IMR-90 (cell line): ENCODE measurements at regions not wholly inside any gene's neighbourhood (a gene's known extent, or its start where the extent isn't known, plus 50 kb on each side); places are given as distances from the start of the nearest gene placed in this dataset.

Experiments
- BHLHE40 ChIP-seq: fragments of 150-350 bp; IDR thresholded peaks from 2 replicates; pipeline ENCODE4 v1.6.1; 2016; ENCODE audit warnings: mild to moderate bottlenecking, low read depth, low read length
- CTCF ChIP-seq: conservative IDR thresholded peaks from 2 replicates; pipeline ENCODE4 v1.5.1; 2012; ENCODE audit warnings: mild to moderate bottlenecking, low read depth, low read length, improper control_type of control experiment
- ELK1 ChIP-seq: fragments of 150-350 bp; IDR thresholded peaks from 2 replicates; pipeline ENCODE4 v1.6.1; 2016; ENCODE audit warnings: low read depth, mild to moderate bottlenecking, low read length, moderate library complexity, borderline replicate concordance
- MAZ ChIP-seq: IDR thresholded peaks from 2 replicates; pipeline ENCODE4 v1.6.1; 2012; ENCODE audit warnings: low read depth, mild to moderate bottlenecking, low read length, improper control_type of control experiment, moderate library complexity, borderline replicate concordance
- MXI1 ChIP-seq: IDR thresholded peaks from 2 replicates; pipeline ENCODE4 v1.6.1; 2012; ENCODE audit warnings: low read depth, mild to moderate bottlenecking, low read length, moderate library complexity, borderline replicate concordance
- POLR2A ChIP-seq: IDR thresholded peaks from 2 replicates; pipeline ENCODE4 v1.6.1; 2012; ENCODE audit warnings: mild to moderate bottlenecking, low read depth, low read length
- RAD21 ChIP-seq: IDR thresholded peaks from 2 replicates; pipeline ENCODE4 v1.6.1; 2012; ENCODE audit warnings: low read length, improper control_type of control experiment
- RCOR1 ChIP-seq: IDR thresholded peaks from 2 replicates; pipeline ENCODE4 v1.6.1; 2012; ENCODE audit warnings: mild to moderate bottlenecking, low read length, improper control_type of control experiment; ENCODE audit not compliant: insufficient replicate concordance
- RFX5 ChIP-seq: IDR thresholded peaks from 2 replicates; pipeline ENCODE4 v1.8.0; 2012; ENCODE audit warnings: low read depth, mild to moderate bottlenecking, low read length, moderate library complexity
- TF ChIP-seq, protein P1 (sequence below): fragments of 150-350 bp; IDR thresholded peaks from 2 replicates; pipeline ENCODE4 v1.6.1; 2017; ENCODE audit warnings: mild to moderate bottlenecking, antibody characterized with exemption, low read length, low read depth

DNA sequence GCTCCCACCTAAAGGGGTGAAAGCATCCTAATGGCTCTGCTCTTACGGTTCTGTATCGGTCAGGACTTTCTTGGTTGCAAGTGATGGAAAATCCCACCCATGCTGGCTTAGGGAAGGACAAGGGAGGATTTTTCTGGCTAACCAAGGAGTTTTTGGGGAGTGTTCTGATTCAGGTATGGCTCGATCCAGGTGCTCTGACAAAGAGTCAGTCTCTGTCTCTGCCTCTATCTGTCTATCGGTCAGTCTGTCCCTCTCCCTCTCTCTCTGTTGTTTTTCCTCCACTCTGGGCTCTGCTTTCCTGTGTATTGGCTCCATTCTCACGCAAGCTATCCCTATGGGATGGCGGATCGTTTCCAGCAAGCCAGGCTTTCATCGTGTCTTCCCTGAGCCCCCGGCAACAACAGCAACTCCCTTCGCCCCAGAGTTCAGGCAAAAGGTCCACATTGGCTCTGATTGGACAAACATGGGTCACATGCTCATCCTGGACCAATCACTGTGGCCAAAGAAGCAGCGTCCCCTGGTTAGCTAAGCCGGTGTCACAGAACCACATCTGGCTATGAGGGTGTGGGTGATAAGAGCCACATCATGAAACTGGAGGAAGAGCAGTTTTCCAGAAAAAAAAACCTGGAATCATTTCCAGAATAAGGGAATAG, 160.3 kb downstream of the BMP7 start:
- TF ChIP-seq CTCF, result no peak
- no peak for TF ChIP-seq POLR2A
- no peak for TF ChIP-seq MAZ
- TF ChIP-seq RFX5, result no peak
- no peak for TF ChIP-seq BHLHE40
- TF ChIP-seq RCOR1, result no peak
- TF ChIP-seq MXI1, result no peak
- TF ChIP-seq, protein P1, sequence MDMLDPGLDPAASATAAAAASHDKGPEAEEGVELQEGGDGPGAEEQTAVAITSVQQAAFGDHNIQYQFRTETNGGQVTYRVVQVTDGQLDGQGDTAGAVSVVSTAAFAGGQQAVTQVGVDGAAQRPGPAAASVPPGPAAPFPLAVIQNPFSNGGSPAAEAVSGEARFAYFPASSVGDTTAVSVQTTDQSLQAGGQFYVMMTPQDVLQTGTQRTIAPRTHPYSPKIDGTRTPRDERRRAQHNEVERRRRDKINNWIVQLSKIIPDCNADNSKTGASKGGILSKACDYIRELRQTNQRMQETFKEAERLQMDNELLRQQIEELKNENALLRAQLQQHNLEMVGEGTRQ, result no peak
- TF ChIP-seq RAD21, result no peak
- TF ChIP-seq ELK1, result no peak
